GM10248 (cell line): ENCODE measurements at regions not wholly inside any gene's neighbourhood (a gene's known extent, or its start where the extent isn't known, plus 50 kb on each side); places are given as distances from the start of the nearest gene placed in this dataset.

ENCODE experiments used
- CTCF ChIA-PET: fragments of 300-600 bp; sonication (Branson Sonifier 250); formaldehyde crosslinking; extraction: SDS; loops from one replicate; lab custom pipeline; 2021; ENCODE audit warnings: antibody characterized with exemption; lab: Yijun Ruan, JAX
- POLR2A ChIA-PET: fragments of 350-650 bp; sonication (Branson Sonifier 250); formaldehyde crosslinking; extraction: SDS; loops from one replicate; lab custom pipeline; 2020; ENCODE audit warnings: antibody characterized with exemption; lab: Yijun Ruan, JAX
- DNase-seq: peaks from one replicate; pipeline ENCODE4 v3.0.0; 2012; ENCODE audit errors: extremely low spot score
- TF ChIP-seq, protein P1 (sequence below): IDR thresholded peaks from 2 replicates; pipeline ENCODE4 v1.5.1; 2012; ENCODE audit warnings: mild to moderate bottlenecking, low read depth; ENCODE audit errors: extremely low read depth, missing control alignments, control extremely low read depth

DNA sequence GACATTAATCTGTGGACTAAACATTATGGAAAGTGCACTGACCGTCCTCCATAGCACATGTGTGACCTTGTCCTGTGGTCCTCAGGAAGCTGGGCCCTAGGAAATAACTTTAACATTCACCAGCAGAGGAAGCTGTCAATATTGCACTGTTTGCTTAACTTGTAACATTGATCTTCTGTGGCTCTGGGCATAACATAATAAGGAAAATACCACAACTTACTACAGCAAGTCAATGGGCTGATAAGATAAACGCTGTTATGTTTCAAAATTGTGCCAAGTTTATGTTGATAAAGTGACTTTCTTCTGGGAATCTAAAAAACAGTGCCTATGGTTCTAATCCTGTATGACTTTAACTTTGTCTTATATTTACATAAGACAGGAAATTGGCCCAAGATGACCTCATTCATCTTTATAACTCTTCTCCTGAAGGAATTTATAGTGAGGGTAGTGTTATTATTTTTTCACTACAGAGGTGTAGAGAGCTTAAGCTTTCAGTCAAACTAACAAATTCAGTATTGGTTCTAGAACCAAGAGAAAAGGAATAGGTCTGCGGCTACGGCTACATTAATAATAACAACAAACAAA lies 113.7 kb upstream of the MAP4K3 start:
- TF ChIP-seq, protein P1, sequence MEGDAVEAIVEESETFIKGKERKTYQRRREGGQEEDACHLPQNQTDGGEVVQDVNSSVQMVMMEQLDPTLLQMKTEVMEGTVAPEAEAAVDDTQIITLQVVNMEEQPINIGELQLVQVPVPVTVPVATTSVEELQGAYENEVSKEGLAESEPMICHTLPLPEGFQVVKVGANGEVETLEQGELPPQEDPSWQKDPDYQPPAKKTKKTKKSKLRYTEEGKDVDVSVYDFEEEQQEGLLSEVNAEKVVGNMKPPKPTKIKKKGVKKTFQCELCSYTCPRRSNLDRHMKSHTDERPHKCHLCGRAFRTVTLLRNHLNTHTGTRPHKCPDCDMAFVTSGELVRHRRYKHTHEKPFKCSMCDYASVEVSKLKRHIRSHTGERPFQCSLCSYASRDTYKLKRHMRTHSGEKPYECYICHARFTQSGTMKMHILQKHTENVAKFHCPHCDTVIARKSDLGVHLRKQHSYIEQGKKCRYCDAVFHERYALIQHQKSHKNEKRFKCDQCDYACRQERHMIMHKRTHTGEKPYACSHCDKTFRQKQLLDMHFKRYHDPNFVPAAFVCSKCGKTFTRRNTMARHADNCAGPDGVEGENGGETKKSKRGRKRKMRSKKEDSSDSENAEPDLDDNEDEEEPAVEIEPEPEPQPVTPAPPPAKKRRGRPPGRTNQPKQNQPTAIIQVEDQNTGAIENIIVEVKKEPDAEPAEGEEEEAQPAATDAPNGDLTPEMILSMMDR, result no peak
- CTCF ChIA-PET, result no interaction called here
- POLR2A ChIA-PET, result no interaction called here
- DNase-seq, result no peak

DNA sequence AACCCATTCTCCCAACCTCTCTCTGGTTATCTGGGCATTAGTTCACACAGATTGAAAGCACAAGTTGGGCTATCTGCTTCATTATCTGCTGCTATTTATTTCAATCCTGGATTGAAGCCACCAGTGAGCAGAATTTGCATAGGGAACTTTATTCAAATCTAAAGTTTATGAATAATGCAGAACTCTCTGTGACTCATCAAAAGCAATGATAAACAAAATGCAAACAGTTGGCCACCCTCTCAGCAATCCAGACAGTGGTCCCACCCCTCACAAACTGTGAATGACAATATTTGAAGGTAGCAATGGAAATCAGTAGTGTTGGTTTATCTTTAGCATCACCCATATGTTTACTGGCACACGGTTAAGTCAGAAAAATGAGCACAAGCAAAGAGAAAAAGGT lies 106.8 kb upstream of the TMEM178A start:
- ChIA-PET POLR2A (no interaction called here), CTCF (no interaction called here)
- TF ChIP-seq, protein P1, result no peak
- DNase-seq, result no peak

DNA sequence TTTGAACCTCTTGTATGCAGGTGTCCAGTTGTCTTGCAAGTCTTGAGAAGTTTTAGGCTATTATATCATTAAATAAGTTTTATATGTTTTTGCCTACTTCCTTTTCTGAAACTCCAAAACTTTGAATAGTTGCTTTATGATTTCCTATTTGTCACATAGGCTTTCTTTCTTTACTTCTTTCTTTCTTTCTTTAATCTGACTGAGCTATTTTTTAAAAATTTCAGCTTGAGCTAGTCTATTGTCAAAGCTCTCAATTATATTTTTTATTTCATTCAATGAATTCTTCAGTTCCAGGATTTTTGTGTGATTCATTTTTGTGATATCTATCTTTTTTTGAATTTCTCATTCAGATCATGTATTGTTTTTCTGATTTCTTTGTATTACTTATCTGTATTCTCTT lies 102.1 kb upstream of the TMEM178A start:
- POLR2A ChIA-PET, result no interaction called here

DNA sequence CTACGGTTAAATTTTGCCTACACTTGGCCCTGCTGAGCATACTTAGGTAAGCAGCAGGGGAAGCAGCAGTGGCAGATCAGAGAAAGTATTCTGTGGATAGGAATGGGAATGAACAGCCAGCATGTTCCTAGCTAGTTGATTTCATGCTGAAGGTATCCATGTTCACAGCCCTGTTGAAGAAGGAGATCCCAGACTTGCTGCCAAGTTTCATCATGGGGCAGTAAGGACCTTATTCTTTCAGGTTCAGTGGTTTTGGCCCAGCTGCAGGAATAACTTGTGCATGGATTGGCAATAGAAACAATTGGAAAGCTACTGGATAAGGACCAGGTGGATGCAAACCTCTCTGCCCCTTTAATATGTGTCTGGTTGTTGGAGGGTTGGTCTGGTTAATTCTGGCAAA lies 98.2 kb upstream of the TMEM178A start:
- TF ChIP-seq, protein P1, result no peak
- CTCF ChIA-PET, result interaction anchor here (1.4 to 2.0 kb wide), 2 partner anchors 11 to 162 kb away, joined by 3 to 5 read pairs; no protein-coding TSS in a partner anchor
- POLR2A ChIA-PET, result no interaction called here
- no peak for DNase-seq

More for the DNA sequence above, 102.1 kb upstream of the TMEM178A start:
- no peak for DNase-seq
- TF ChIP-seq, protein P1, result no peak
- CTCF ChIA-PET, result interaction anchor here (0.6 to 0.7 kb wide), 2 partner anchors 31 to 61 kb away, joined by 3 read pairs; no protein-coding TSS in a partner anchor

DNA sequence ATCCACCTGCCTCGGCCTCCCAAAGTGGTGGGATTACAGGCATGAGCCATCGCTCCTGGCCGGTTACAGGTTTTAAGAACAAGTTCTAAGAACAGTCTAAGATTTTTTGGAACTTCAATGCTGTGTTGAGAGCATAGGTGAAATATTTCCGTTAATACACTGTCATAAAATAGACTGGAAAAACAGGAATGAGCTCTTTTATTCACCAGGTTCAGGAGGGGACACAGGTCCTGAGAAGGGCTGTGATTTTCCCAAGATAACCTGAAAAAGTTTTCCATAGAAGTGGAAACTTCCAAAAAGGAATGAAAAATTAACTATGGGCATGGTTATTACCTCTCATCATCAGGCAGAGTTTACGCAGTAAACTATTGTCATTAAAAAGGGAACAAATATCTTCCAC lies 97.6 kb upstream of the TMEM178A start:
- no peak for DNase-seq
- CTCF ChIA-PET, result interaction anchor here (1.4 kb wide), 2 partner anchors 11 to 25 kb away, joined by 3 to 5 read pairs; no protein-coding TSS in a partner anchor
- TF ChIP-seq, protein P1, result no peak
- POLR2A ChIA-PET, result no interaction called here

DNA sequence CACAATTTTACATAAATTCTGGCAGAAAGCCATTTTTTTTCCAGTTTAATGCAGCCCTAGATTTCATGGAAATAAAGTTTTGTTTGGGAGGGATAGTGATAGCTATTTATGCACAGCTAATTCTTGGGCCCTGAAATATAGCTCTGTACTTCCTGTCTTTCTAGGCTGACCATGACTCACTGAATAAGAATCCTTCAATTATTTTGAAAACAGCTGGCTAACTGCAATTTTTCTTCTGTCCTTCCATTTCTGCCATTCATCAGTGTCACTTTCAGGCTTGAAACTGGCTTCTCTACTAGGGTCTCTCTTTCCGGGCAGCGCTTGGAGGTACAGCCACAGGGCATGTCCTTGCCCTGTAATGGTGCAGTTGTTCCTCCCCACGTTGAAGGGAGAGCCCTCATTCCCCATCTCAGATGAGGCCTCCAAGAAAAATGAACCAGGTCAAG lies 97.1 kb upstream of the TMEM178A start:
- TF ChIP-seq, protein P1, result no peak
- DNase-seq, result no peak
- POLR2A ChIA-PET, result no interaction called here
- CTCF ChIA-PET, result interaction anchor here (1.4 kb wide), 2 partner anchors 12 to 25 kb away, joined by 3 to 5 read pairs; no protein-coding TSS in a partner anchor
